OCI-LY1 (cell line): ENCODE measurements at regions not wholly inside any gene's neighbourhood (a gene's known extent, or its start where the extent isn't known, plus 50 kb on each side); places are given as distances from the start of the nearest gene placed in this dataset.

Source experiments
- CTCF ChIP-seq: fragments of 200-600 bp; sonication (generic), shearing (Covaris generic); IDR thresholded peaks from 2 replicates; pipeline ENCODE4 v1.5.1; 2017; ENCODE audit warnings: mild to moderate bottlenecking, antibody characterized with exemption, low read length, moderate library complexity, mixed read lengths
- EZH2 ChIP-seq: fragments of 200-600 bp; sonication (generic), shearing (Covaris generic); IDR thresholded peaks from 2 replicates; pipeline ENCODE4 v1.8.0; 2017; ENCODE audit warnings: borderline replicate concordance, mixed run types, mild to moderate bottlenecking, antibody characterized with exemption, low read length, moderate library complexity, mixed read lengths

DNA sequence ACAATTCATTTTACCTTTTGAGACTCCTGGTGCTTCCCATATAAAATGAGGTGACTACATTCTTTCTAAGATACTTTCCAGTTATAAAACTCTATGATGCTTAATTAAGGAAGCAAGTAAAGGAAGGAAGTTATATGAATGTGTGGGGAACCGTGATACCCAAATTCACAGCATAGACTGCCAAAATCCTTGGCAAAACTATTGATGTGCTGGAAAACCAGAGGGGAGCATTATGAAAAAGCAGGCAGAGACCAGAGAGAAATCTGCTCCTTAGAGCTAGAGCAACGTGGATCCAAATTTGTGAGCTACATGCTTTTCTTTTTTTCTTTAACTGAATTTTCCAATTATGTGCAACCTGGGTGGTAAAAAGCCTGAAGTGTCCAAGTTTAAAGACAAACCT is 201.4 kb upstream of the USP25 start:
- TF ChIP-seq CTCF = no peak
- no peak for TF ChIP-seq EZH2
